HPDE6-E6E7 (cell line): ENCODE measurements at regions not wholly inside any gene's neighbourhood (a gene's known extent, or its start where the extent isn't known, plus 50 kb on each side); places are given as distances from the start of the nearest gene placed in this dataset.

Source experiments
- DNase-seq: peaks from one replicate; pipeline ENCODE4 v3.0.0; 2011; ENCODE audit warnings: missing footprints; ENCODE audit errors: extremely low spot score

- no peak for DNase-seq
Observed at GRCh38 chr2:236947896-236948295, 137.8 kb upstream of the COPS8 start.

GRCh38 chr2:236949089-236949905, 136.4 kb upstream of the COPS8 start:
- no peak for DNase-seq

- DNase-seq, result no peak
Observed at GRCh38 chr2:236951830-236952475, 133.7 kb upstream of the COPS8 start.

- no peak for DNase-seq
Observed at GRCh38 chr2:236954641-236955040, 131.0 kb upstream of the COPS8 start.

- DNase-seq, result no peak
Observed at GRCh38 chr2:236955521-236956030, 130.1 kb upstream of the COPS8 start.

GRCh38 chr2:236956031-236956618, 129.6 kb upstream of the COPS8 start:
- no peak for DNase-seq

- DNase-seq, result no peak
Observed at GRCh38 chr2:236956641-236957040, 129.0 kb upstream of the COPS8 start.

- DNase-seq, result no peak
Observed at GRCh38 chr2:236959036-236959435, 126.7 kb upstream of the COPS8 start.

GRCh38 chr2:236959876-236960275, 125.8 kb upstream of the COPS8 start:
- no peak for DNase-seq

- DNase-seq, result no peak
Observed at GRCh38 chr2:236960531-236960930, 125.2 kb upstream of the COPS8 start.

- DNase-seq, result no peak
Observed at GRCh38 chr2:236962816-236963215, 122.9 kb upstream of the COPS8 start.

GRCh38 chr2:236963631-236964182, 122.0 kb upstream of the COPS8 start:
- DNase-seq, result no peak

GRCh38 chr2:236964291-236964690, 121.4 kb upstream of the COPS8 start:
- DNase-seq, result no peak

GRCh38 chr2:236965021-236965840, 120.5 kb upstream of the COPS8 start:
- no peak for DNase-seq

- no peak for DNase-seq
Observed at GRCh38 chr2:236965841-236966096, 119.9 kb upstream of the COPS8 start.

- DNase-seq, result no peak
Observed at GRCh38 chr2:236967499-236967783, 118.2 kb upstream of the COPS8 start.

- no peak for DNase-seq
Observed at GRCh38 chr2:236968101-236968879, 117.4 kb upstream of the COPS8 start.

GRCh38 chr2:236968880-236969534, 116.7 kb upstream of the COPS8 start:
- no peak for DNase-seq

GRCh38 chr2:236969767-236970655, 115.7 kb upstream of the COPS8 start:
- DNase-seq, result no peak

GRCh38 chr2:236970656-236971010, 115.1 kb upstream of the COPS8 start:
- no peak for DNase-seq
